ENCODE measurements at regions not wholly inside any gene's neighbourhood (a gene's known extent, or its start where the extent isn't known, plus 50 kb on each side); places are given as distances from the start of the nearest gene placed in this dataset.

- Histone ChIP-seq H3K36me3 (ENCODE audit: insufficient read depth, low read length) (no peaks in the 10 kb centered on the region), H3K27me3 (ENCODE audit: insufficient read depth, low read depth, low read length) (no peaks in the 10 kb centered on the region), H3F3A (ENCODE audit: insufficient read depth, low read length, poor library complexity, severe bottlenecking) (no peaks in the 10 kb centered on the region), H3K4me3 (ENCODE audit: low read length) (no peak overlapping the region), H2AFZ (ENCODE audit: low read depth, low read length) (no peak overlapping the region), H3K9ac (ENCODE audit: low read length) (no peak overlapping the region), H3K4me2 (ENCODE audit: low read length) (no peak overlapping the region), H3K9me2 (ENCODE audit: insufficient read depth, low read length) (no peaks in the 10 kb centered on the region), H3K9me3 (ENCODE audit: low read length) (peaks cover 2% of the 10 kb centered on the region), H4K20me1 (ENCODE audit: insufficient read depth) (no peaks in the 10 kb centered on the region), H3K27ac (ENCODE audit: low read length) (no peak overlapping the region), H3K79me2 (replicated peaks; ENCODE audit: insufficient read depth, low read length) (no peaks in the 10 kb centered on the region)
- no peak for TF ChIP-seq EZH2 (IDR thresholded peaks at IDR 0.05; ENCODE audit: borderline replicate concordance, insufficient read depth, low read length, poor library complexity, severe bottlenecking)
- TF ChIP-seq RAD21 (conservative IDR thresholded peaks at IDR 0.05) = no peak
- no peak for TF ChIP-seq CTCF (IDR thresholded peaks at IDR 0.05; ENCODE audit: poor library complexity, severe bottlenecking)
- TF ChIP-seq SMC3 (conservative IDR thresholded peaks at IDR 0.05; ENCODE audit: poor library complexity) = no peak
- no peak for TF ChIP-seq REST (IDR thresholded peaks at IDR 0.05; ENCODE audit: borderline replicate concordance)
- TF ChIP-seq POLR2AphosphoS5 (IDR thresholded peaks at IDR 0.05) = no peak
Observed at GRCh38 chr17:69975808-69976207, 99.2 kb upstream of the KCNJ16 start.

- H3F3A ChIP-seq (ENCODE audit: insufficient read depth, low read length, poor library complexity, severe bottlenecking) = no peaks in the 10 kb centered on the region
- H3K4me3 ChIP-seq (ENCODE audit: low read length) = no peak overlapping the region
- H3K4me2 ChIP-seq (ENCODE audit: low read length) = no peak overlapping the region
- H3K36me3 ChIP-seq (ENCODE audit: insufficient read depth, low read length) = no peaks in the 10 kb centered on the region
- H3K9me3 ChIP-seq (ENCODE audit: low read length) = peaks cover 2% of the 10 kb centered on the region
- no peak overlapping the region for H2AFZ ChIP-seq (ENCODE audit: low read depth, low read length)
- TF ChIP-seq TAF1 (IDR thresholded peaks at IDR 0.05; ENCODE audit: low read depth) (no peak), REST (IDR thresholded peaks at IDR 0.05; ENCODE audit: borderline replicate concordance) (peak; percentile 64)
- H3K9ac ChIP-seq (ENCODE audit: low read length) = no peak overlapping the region
- no peaks in the 10 kb centered on the region for H3K27me3 ChIP-seq (ENCODE audit: insufficient read depth, low read depth, low read length)
- H3K9me2 ChIP-seq (ENCODE audit: insufficient read depth, low read length) = no peaks in the 10 kb centered on the region
- H4K20me1 ChIP-seq (ENCODE audit: insufficient read depth) = no peaks in the 10 kb centered on the region
- H3K79me2 ChIP-seq (replicated peaks; ENCODE audit: insufficient read depth, low read length) = no peaks in the 10 kb centered on the region
- peak overlapping the region; percentile 43 for H3K27ac ChIP-seq (ENCODE audit: low read length)
Observed at GRCh38 chr17:69978056-69978646, 96.9 kb upstream of the KCNJ16 start.
